ENCODE measurements at regions not wholly inside any gene's neighbourhood (a gene's known extent, or its start where the extent isn't known, plus 50 kb on each side); places are given as distances from the start of the nearest gene placed in this dataset.

- Mint-ChIP-seq H3K27me3 (ENCODE audit: low read depth) (no peaks in the 10 kb centered on the region), H3K4me1 (ENCODE audit: low read depth) (peaks cover 23% of the 10 kb centered on the region), H3K27ac (ENCODE audit: unreplicated experiment) (peak overlapping the region; percentile 41), H3K9me3 (ENCODE audit: low read depth) (peaks cover 16% of the 10 kb centered on the region), H3K4me3 (ENCODE audit: unreplicated experiment) (no peak overlapping the region), H3K36me3 (ENCODE audit: low read depth) (peaks cover 2% of the 10 kb centered on the region)
- no peak for DNase-seq (ENCODE audit: low spot score)
- no peak for TF ChIP-seq CTCF (IDR thresholded peaks at IDR 0.05)
Measured at GRCh38 chr4:156321203-156321602, 367.5 kb upstream of the CTSO start.

- Mint-ChIP-seq H3K27ac (ENCODE audit: unreplicated experiment) (no peak overlapping the region), H3K36me3 (ENCODE audit: low read depth) (peaks cover 2% of the 10 kb centered on the region), H3K9me3 (ENCODE audit: low read depth) (peaks cover 11% of the 10 kb centered on the region), H3K4me3 (ENCODE audit: unreplicated experiment) (peak overlapping the region; percentile 28), H3K27me3 (ENCODE audit: low read depth) (no peaks in the 10 kb centered on the region), H3K4me1 (ENCODE audit: low read depth) (peaks cover 35% of the 10 kb centered on the region)
- DNase-seq (ENCODE audit: low spot score), result no peak
- TF ChIP-seq CTCF (IDR thresholded peaks at IDR 0.05), result no peak
Measured at GRCh38 chr4:156313497-156313896, 359.8 kb upstream of the CTSO start.

GRCh38 chr4:156312261-156312847 lies 358.7 kb upstream of the CTSO start:
- DNase-seq (ENCODE audit: low spot score), result no peak
- Mint-ChIP-seq H3K4me3 (ENCODE audit: unreplicated experiment) (peak overlapping the region; percentile 2), H3K27me3 (ENCODE audit: low read depth) (no peaks in the 10 kb centered on the region), H3K9me3 (ENCODE audit: low read depth) (peaks cover 5% of the 10 kb centered on the region), H3K4me1 (ENCODE audit: low read depth) (peaks cover 38% of the 10 kb centered on the region), H3K27ac (ENCODE audit: unreplicated experiment) (no peak overlapping the region), H3K36me3 (ENCODE audit: low read depth) (peaks cover 2% of the 10 kb centered on the region)
- TF ChIP-seq CTCF (IDR thresholded peaks at IDR 0.05), result no peak

- H3K36me3 Mint-ChIP-seq (ENCODE audit: low read depth), result no peaks in the 10 kb centered on the region
- no peak overlapping the region for H3K4me3 Mint-ChIP-seq (ENCODE audit: unreplicated experiment)
- no peak for TF ChIP-seq CTCF (IDR thresholded peaks at IDR 0.05)
- H3K27ac Mint-ChIP-seq (ENCODE audit: unreplicated experiment), result no peak overlapping the region
- H3K9me3 Mint-ChIP-seq (ENCODE audit: low read depth), result no peaks in the 10 kb centered on the region
- H3K4me1 Mint-ChIP-seq (ENCODE audit: low read depth), result peaks cover 52% of the 10 kb centered on the region
- no peak for DNase-seq (ENCODE audit: low spot score)
- no peaks in the 10 kb centered on the region for H3K27me3 Mint-ChIP-seq (ENCODE audit: low read depth)
Measured at GRCh38 chr4:156309031-156309430, 355.4 kb upstream of the CTSO start.

- Mint-ChIP-seq H3K27me3 (ENCODE audit: low read depth) (no peaks in the 10 kb centered on the region), H3K4me3 (ENCODE audit: unreplicated experiment) (no peak overlapping the region), H3K4me1 (ENCODE audit: low read depth) (peaks cover 42% of the 10 kb centered on the region), H3K36me3 (ENCODE audit: low read depth) (no peaks in the 10 kb centered on the region), H3K9me3 (ENCODE audit: low read depth) (peaks cover 8% of the 10 kb centered on the region), H3K27ac (ENCODE audit: unreplicated experiment) (no peak overlapping the region)
- no peak for DNase-seq (ENCODE audit: low spot score)
- no peak for TF ChIP-seq CTCF (IDR thresholded peaks at IDR 0.05)
Measured at GRCh38 chr4:156303708-156304107, 350.0 kb upstream of the CTSO start.
